ENCODE measurements at regions not wholly inside any gene's neighbourhood (a gene's known extent, or its start where the extent isn't known, plus 50 kb on each side); places are given as distances from the start of the nearest gene placed in this dataset.
"Not testable (repeated sequence)": the region's sequence is repeated elsewhere in the genome, so short reads cannot be mapped to it uniquely, and the experiment has no call there.

- ATAC-seq (ENCODE audit: low FRiP score) (no peak), DNase-seq (no peak)
- H3K27me3 ChIP-seq (ENCODE audit: control insufficient read depth in 1 of 2, insufficient read depth in 2 of 2, low read length in 1 of 2), result no peaks in the 10 kb centered on the region
- intact Hi-C loops (cut with DNase I), result no loop called here
- no peak overlapping the region for H3K4me3 ChIP-seq (ENCODE audit: low read length in 2 of 2)
- H3K4me1 ChIP-seq (ENCODE audit: control insufficient read depth in 1 of 2, insufficient read depth in 2 of 2, low read length in 2 of 2), result no peaks in the 10 kb centered on the region
- no peaks in the 10 kb centered on the region for H3K36me3 ChIP-seq (ENCODE audit: control insufficient read depth in 1 of 2, insufficient read depth in 2 of 2, low read length in 1 of 2)
- no peak overlapping the region for H3K27ac ChIP-seq (ENCODE audit: low read depth in 1 of 2, low read length in 2 of 2)
- 87 to 100% methylated on average over 1 of the region's 1 CpG for WGBS, 2 donors
- H3K9me3 ChIP-seq (ENCODE audit: control insufficient read depth, low read length), result peaks cover 3% of the 10 kb centered on the region
Observed at GRCh38 chr4:81732980-81733379, 261.3 kb upstream of the RASGEF1B start.

GRCh38 chr4:81724925-81725329, 253.2 kb upstream of the RASGEF1B start:
- Histone ChIP-seq H3K27me3 (ENCODE audit: control insufficient read depth in 1 of 2, insufficient read depth in 2 of 2, low read length in 1 of 2) (no peaks in the 10 kb centered on the region), H3K36me3 (ENCODE audit: control insufficient read depth in 1 of 2, insufficient read depth in 2 of 2, low read length in 1 of 2) (no peaks in the 10 kb centered on the region), H3K9me3 (ENCODE audit: control insufficient read depth, low read length) (no peaks in the 10 kb centered on the region), H3K4me1 (ENCODE audit: control insufficient read depth in 1 of 2, insufficient read depth in 2 of 2, low read length in 2 of 2) (peaks cover 0 to 2% of the 10 kb centered on the region in 2 donors), H3K4me3 (ENCODE audit: low read length in 2 of 2) (no peak overlapping the region), H3K27ac (ENCODE audit: low read depth in 1 of 2, low read length in 2 of 2) (no peak overlapping the region)
- ATAC-seq (ENCODE audit: low FRiP score), result peak; percentile 57
- 75 to 78% methylated on average over 2 of the region's 2 CpGs for WGBS, 2 donors
- peak; percentile 69 to 84 for DNase-seq
- intact Hi-C loops (cut with DNase I), result no loop called here

GRCh38 chr4:81723927-81724587, 252.3 kb upstream of the RASGEF1B start:
- DNase-seq, result no peak

GRCh38 chr4:81723019-81723884, 251.5 kb upstream of the RASGEF1B start:
- H3K4me1 ChIP-seq (ENCODE audit: control insufficient read depth in 1 of 2, insufficient read depth in 2 of 2, low read length in 2 of 2), result peaks cover 0 to 2% of the 10 kb centered on the region in 2 donors
- no peak overlapping the region for H3K4me3 ChIP-seq (ENCODE audit: low read length in 2 of 2)
- intact Hi-C loops (cut with DNase I), result no loop called here
- H3K36me3 ChIP-seq (ENCODE audit: control insufficient read depth in 1 of 2, insufficient read depth in 2 of 2, low read length in 1 of 2), result no peaks in the 10 kb centered on the region
- WGBS, 2 donors, result 89 to 94% methylated on average over 3 of the region's 3 CpGs
- H3K9me3 ChIP-seq (ENCODE audit: control insufficient read depth, low read length), result no peaks in the 10 kb centered on the region
- DNase-seq, result no peak
- ATAC-seq (ENCODE audit: low FRiP score), result no peak
- no peaks in the 10 kb centered on the region for H3K27me3 ChIP-seq (ENCODE audit: control insufficient read depth in 1 of 2, insufficient read depth in 2 of 2, low read length in 1 of 2)
- no peak overlapping the region for H3K27ac ChIP-seq (ENCODE audit: low read depth in 1 of 2, low read length in 2 of 2)

More at GRCh38 chr4:81723927-81724587, 252.3 kb upstream of the RASGEF1B start:
- intact Hi-C loops (cut with DNase I), result no loop called here
- 52 to 55% methylated on average over 3 of the region's 3 CpGs for WGBS, 2 donors
- H3K9me3 ChIP-seq (ENCODE audit: control insufficient read depth, low read length), result no peaks in the 10 kb centered on the region
- H3K27me3 ChIP-seq (ENCODE audit: control insufficient read depth in 1 of 2, insufficient read depth in 2 of 2, low read length in 1 of 2), result no peaks in the 10 kb centered on the region
- H3K4me1 ChIP-seq (ENCODE audit: control insufficient read depth in 1 of 2, insufficient read depth in 2 of 2, low read length in 2 of 2), result peaks cover 0 to 2% of the 10 kb centered on the region in 2 donors
- ATAC-seq (ENCODE audit: low FRiP score), result no peak
- H3K27ac ChIP-seq (ENCODE audit: low read depth in 1 of 2, low read length in 2 of 2), result no peak overlapping the region
- H3K4me3 ChIP-seq (ENCODE audit: low read length in 2 of 2), result no peak overlapping the region
- no peaks in the 10 kb centered on the region for H3K36me3 ChIP-seq (ENCODE audit: control insufficient read depth in 1 of 2, insufficient read depth in 2 of 2, low read length in 1 of 2)

GRCh38 chr4:81722290-81722851, 250.7 kb upstream of the RASGEF1B start:
- intact Hi-C loops (cut with DNase I), result no loop called here
- DNase-seq (no peak), ATAC-seq (ENCODE audit: low FRiP score) (no peak)
- WGBS, 2 donors, result 69 to 70% methylated on average over 9 of the region's 9 CpGs
- no peak overlapping the region for H3K4me3 ChIP-seq (ENCODE audit: low read length in 2 of 2)
- no peaks in the 10 kb centered on the region for H3K27me3 ChIP-seq (ENCODE audit: control insufficient read depth in 1 of 2, insufficient read depth in 2 of 2, low read length in 1 of 2)
- H3K27ac ChIP-seq (ENCODE audit: low read depth in 1 of 2, low read length in 2 of 2), result no peak overlapping the region
- H3K9me3 ChIP-seq (ENCODE audit: control insufficient read depth, low read length), result no peaks in the 10 kb centered on the region
- no peaks in the 10 kb centered on the region for H3K36me3 ChIP-seq (ENCODE audit: control insufficient read depth in 1 of 2, insufficient read depth in 2 of 2, low read length in 1 of 2)
- peaks cover 0 to 2% of the 10 kb centered on the region in 2 donors for H3K4me1 ChIP-seq (ENCODE audit: control insufficient read depth in 1 of 2, insufficient read depth in 2 of 2, low read length in 2 of 2)

- DNase-seq, result no peak
- Histone ChIP-seq H3K9me3 (ENCODE audit: control insufficient read depth, low read length) (no peaks in the 10 kb centered on the region), H3K27me3 (ENCODE audit: control insufficient read depth in 1 of 2, insufficient read depth in 2 of 2, low read length in 1 of 2) (no peaks in the 10 kb centered on the region), H3K36me3 (ENCODE audit: control insufficient read depth in 1 of 2, insufficient read depth in 2 of 2, low read length in 1 of 2) (no peaks in the 10 kb centered on the region), H3K4me1 (ENCODE audit: control insufficient read depth in 1 of 2, insufficient read depth in 2 of 2, low read length in 2 of 2) (no peaks in the 10 kb centered on the region), H3K4me3 (ENCODE audit: low read length in 2 of 2) (no peak overlapping the region), H3K27ac (ENCODE audit: low read depth in 1 of 2, low read length in 2 of 2) (no peak overlapping the region)
- no peak for ATAC-seq (ENCODE audit: low FRiP score)
- intact Hi-C loops (cut with DNase I), result no loop called here
- WGBS, 2 donors, result 85 to 86% methylated on average over 5 of the region's 5 CpGs
Observed at GRCh38 chr4:81715757-81716156, 244.1 kb upstream of the RASGEF1B start.

GRCh38 chr4:81715357-81715756, 243.7 kb upstream of the RASGEF1B start:
- H3K4me3 ChIP-seq (ENCODE audit: low read length in 2 of 2); H3K27ac ChIP-seq (ENCODE audit: low read depth in 1 of 2, low read length in 2 of 2); DNase-seq; intact Hi-C loops (cut with DNase I); H3K36me3 ChIP-seq (ENCODE audit: control insufficient read depth in 1 of 2, insufficient read depth in 2 of 2, low read length in 1 of 2); H3K4me1 ChIP-seq (ENCODE audit: control insufficient read depth in 1 of 2, insufficient read depth in 2 of 2, low read length in 2 of 2); H3K27me3 ChIP-seq (ENCODE audit: control insufficient read depth in 1 of 2, insufficient read depth in 2 of 2, low read length in 1 of 2); H3K9me3 ChIP-seq (ENCODE audit: control insufficient read depth, low read length); ATAC-seq (ENCODE audit: low FRiP score): not testable (repeated sequence)
- WGBS, 2 donors, result 42 to 63% methylated on average over 8 of the region's 8 CpGs

GRCh38 chr4:81714291-81714690, 242.6 kb upstream of the RASGEF1B start:
- no peaks in the 10 kb centered on the region for H3K4me1 ChIP-seq (ENCODE audit: control insufficient read depth in 1 of 2, insufficient read depth in 2 of 2, low read length in 2 of 2)
- WGBS, 2 donors, result 89 to 90% methylated on average over 4 of the region's 4 CpGs
- no peaks in the 10 kb centered on the region for H3K27me3 ChIP-seq (ENCODE audit: control insufficient read depth in 1 of 2, insufficient read depth in 2 of 2, low read length in 1 of 2)
- H3K36me3 ChIP-seq (ENCODE audit: control insufficient read depth in 1 of 2, insufficient read depth in 2 of 2, low read length in 1 of 2), result no peaks in the 10 kb centered on the region
- no peak overlapping the region for H3K27ac ChIP-seq (ENCODE audit: low read depth in 1 of 2, low read length in 2 of 2)
- ATAC-seq (ENCODE audit: low FRiP score) (no peak), DNase-seq (no peak)
- H3K4me3 ChIP-seq (ENCODE audit: low read length in 2 of 2), result no peak overlapping the region
- intact Hi-C loops (cut with DNase I), result no loop called here
- no peaks in the 10 kb centered on the region for H3K9me3 ChIP-seq (ENCODE audit: control insufficient read depth, low read length)

Measured in aorta (tissue), 5 donors.